A549 (cell line): ENCODE measurements at regions not wholly inside any gene's neighbourhood (a gene's known extent, or its start where the extent isn't known, plus 50 kb on each side); places are given as distances from the start of the nearest gene placed in this dataset.

Experiments
- ATAC-seq, 2 experiments: fragments of 200-7000 bp in 1 of 2; fragments of >200 bp in 1 of 2; cut with Nextera tagmentation in 1 of 2; cut with Tn5 transposase in 1 of 2; 3 replicates each; pipeline versions ENCODE4 v1.8.0 to v1.9.1; 2018 to 2020; ENCODE audit warnings: mild to moderate bottlenecking in 1 of 2, moderate library complexity in 1 of 2
- CTCF ChIA-PET: fragments of 300-600 bp; sonication (Branson Sonifier 250); formaldehyde crosslinking; extraction: SDS; loops from one replicate; lab custom pipeline; 2021; ENCODE audit warnings: antibody characterized with exemption, inconsistent platforms; lab: Yijun Ruan, JAX
- POLR2A ChIA-PET: fragments of 350-600 bp; formaldehyde crosslinking; extraction: SDS; loops from one replicate; lab custom pipeline; 2021; ENCODE audit warnings: antibody characterized with exemption, inconsistent platforms; lab: Yijun Ruan, JAX
- DNase-seq, 2 experiments: peaks; one replicate each; pipeline versions ENCODE4 v3.0.0 to v3.0.0-alpha.2; 2011 to 2016; ENCODE audit warnings: low read depth in 1 of 2, low spot score in 1 of 2
- FAIRE-seq: peaks from 2 replicates; lab custom pipeline; 2011; peaks lifted over from hg19 to GRCh38; lab: Jason Lieb, UNC
- H3K27ac ChIP-seq, 2 experiments: fragments of >200 bp; sonication (Bioruptor Twin); formaldehyde crosslinking; 3 replicates each; pipeline ENCODE4 v1.5.1; 2016 to 2017
- H3K4me1 ChIP-seq: fragments of >200 bp; sonication (Bioruptor Twin); formaldehyde crosslinking; 3 replicates; pipeline ENCODE4 v1.6.1; 2016
- H3K4me2 ChIP-seq: fragments of >200 bp; sonication (Bioruptor Twin); formaldehyde crosslinking; 3 replicates; pipeline ENCODE4 v1.6.1; 2016
- H3K4me3 ChIP-seq: fragments of >200 bp; sonication (Bioruptor Twin); formaldehyde crosslinking; 3 replicates; pipeline ENCODE4 v1.5.1; 2016
- H3K9me3 ChIP-seq: fragments of >200 bp; sonication (Bioruptor Twin); formaldehyde crosslinking; 3 replicates; pipeline ENCODE4 v1.6.1; 2016
- ATOH8 ChIP-seq: fragments of 250-450 bp; sonication (Bioruptor Pico); IDR thresholded peaks from 2 replicates; pipeline ENCODE4 v1.5.0; 2020; ENCODE audit warnings: low read depth, mild to moderate bottlenecking, moderate library complexity
- BCL3 ChIP-seq: fragments of >200 bp; sonication (Bioruptor Twin); formaldehyde crosslinking; IDR thresholded peaks from 3 replicates; pipeline ENCODE4 v1.6.1; 2016
- BHLHE40 ChIP-seq: IDR thresholded peaks from 2 replicates; pipeline ENCODE4 v1.6.1; 2012; ENCODE audit warnings: low read depth, low read length, inconsistent platforms
- CBX2 ChIP-seq: fragments of 200-600 bp; sonication (generic); IDR thresholded peaks from 2 replicates; pipeline ENCODE4 v1.6.1; 2016; ENCODE audit warnings: low read depth, mild to moderate bottlenecking, borderline replicate concordance
- CBX8 ChIP-seq: fragments of 200-600 bp; sonication (generic); IDR thresholded peaks from 2 replicates; pipeline ENCODE4 v1.6.1; 2016
- CEBPB ChIP-seq, 2 experiments: fragments of >200 bp in 1 of 2; sonication (Bioruptor Twin) in 1 of 2; formaldehyde crosslinking in 1 of 2; IDR thresholded peaks; 2 replicates each; pipeline ENCODE4 v1.6.1; 2012 to 2016
- CTCF ChIP-seq: fragments of >200 bp; sonication (Bioruptor Twin); formaldehyde crosslinking; IDR thresholded peaks from 3 replicates; pipeline ENCODE4 v1.5.1; 2016
- EHF ChIP-seq: fragments of 250-450 bp; sonication (Bioruptor Pico); IDR thresholded peaks from 2 replicates; pipeline ENCODE4 v1.5.0; 2020; ENCODE audit warnings: mild to moderate bottlenecking
- ELK1 ChIP-seq: fragments of 150-350 bp; IDR thresholded peaks from 2 replicates; pipeline ENCODE4 v1.6.1; 2014; ENCODE audit warnings: low read depth, mild to moderate bottlenecking, low read length
- EP300 ChIP-seq, 2 experiments: fragments of >200 bp; sonication (Bioruptor Twin); formaldehyde crosslinking; IDR thresholded peaks; 2 replicates in 1 of 2; 3 replicates in 1 of 2; pipeline ENCODE4 v1.6.1; 2016 to 2017
- FOXS1 ChIP-seq: fragments of 250-450 bp; sonication (Bioruptor Pico); IDR thresholded peaks from 2 replicates; pipeline ENCODE4 v1.5.0; 2020; ENCODE audit warnings: mild to moderate bottlenecking, moderate library complexity
- GATA3 ChIP-seq: IDR thresholded peaks from 2 replicates; pipeline ENCODE4 v1.6.1; 2012; ENCODE audit warnings: borderline replicate concordance
- HMGXB4 ChIP-seq: fragments of 250-450 bp; sonication (Bioruptor Pico); IDR thresholded peaks from 2 replicates; pipeline ENCODE4 v1.5.0; 2021; ENCODE audit warnings: mild to moderate bottlenecking, moderate library complexity, borderline replicate concordance
- HOXA7 ChIP-seq: fragments of 250-450 bp; sonication (Bioruptor Pico); IDR thresholded peaks from 2 replicates; pipeline ENCODE4 v1.5.0; 2020; ENCODE audit warnings: mild to moderate bottlenecking, moderate library complexity
- JUN ChIP-seq, 2 experiments: fragments of >200 bp; sonication (Bioruptor Twin); formaldehyde crosslinking; IDR thresholded peaks; 2 replicates in 1 of 2; 3 replicates in 1 of 2; pipeline ENCODE4 v1.6.1; 2016 to 2017
- KDM1A ChIP-seq: fragments of 200-600 bp; sonication (generic); IDR thresholded peaks from 2 replicates; pipeline ENCODE4 v1.6.1; 2016; ENCODE audit warnings: low read depth, mild to moderate bottlenecking
- MAFK ChIP-seq: fragments of 450-650 bp; IDR thresholded peaks from 2 replicates; pipeline ENCODE4 v1.6.1; 2014; ENCODE audit not compliant: partially characterized antibody
- MYC ChIP-seq: IDR thresholded peaks from 2 replicates; pipeline ENCODE4 v1.6.1; 2012; ENCODE audit warnings: mild to moderate bottlenecking, inconsistent platforms, low read length, improper control_type of control experiment, borderline replicate concordance
- RCOR1 ChIP-seq: fragments of 150-350 bp; IDR thresholded peaks from 2 replicates; pipeline ENCODE4 v1.6.1; 2014; ENCODE audit warnings: antibody characterized with exemption, low read length, low read depth
- REST ChIP-seq: fragments of 200-600 bp; sonication (generic); IDR thresholded peaks from 2 replicates; pipeline ENCODE4 v1.6.1; 2016; ENCODE audit warnings: antibody characterized with exemption, mild to moderate bottlenecking, moderate library complexity
- RFX5 ChIP-seq: fragments of 450-650 bp; IDR thresholded peaks from 2 replicates; pipeline ENCODE4 v1.7.1; 2014; ENCODE audit warnings: antibody characterized with exemption, mild to moderate bottlenecking, moderate library complexity
- TFCP2L1 ChIP-seq: fragments of 250-450 bp; sonication (Bioruptor Pico); IDR thresholded peaks from 2 replicates; pipeline ENCODE4 v1.5.0; 2021; ENCODE audit warnings: mild to moderate bottlenecking
- ZC3H11A ChIP-seq: fragments of 450-650 bp; IDR thresholded peaks from 2 replicates; pipeline ENCODE4 v1.6.1; 2014; ENCODE audit warnings: antibody characterized with exemption, mild to moderate bottlenecking
- WGBS: methylation state at CpG from one replicate; pipeline ENCODE4 v1.1.6; 2017; ENCODE audit errors: missing lambda C conversion rate; 5-methylcytosine and 5-hydroxymethylcytosine counted together

GRCh38 chr18:14959550-14959949 is 211.6 kb downstream of the ANKRD30B start:
- no peak for TF ChIP-seq CBX8
- no peak for TF ChIP-seq ZC3H11A
- TF ChIP-seq TFCP2L1 (CRISPR knock-in tag): no peak
- TF ChIP-seq HOXA7 (CRISPR knock-in tag): no peak
- no peak for TF ChIP-seq MAFK
- no peak for TF ChIP-seq RFX5
- Histone ChIP-seq H3K27ac (no peak overlapping the region), H3K4me2 (no peak overlapping the region), H3K4me1 (no peaks in the 10 kb centered on the region), H3K4me3 (no peak overlapping the region), H3K9me3 (no peaks in the 10 kb centered on the region)
- POLR2A ChIA-PET: no interaction called here
- CTCF ChIA-PET: no interaction called here
- FAIRE-seq: no peak
- ATAC-seq: no peak
- no peak for DNase-seq
- WGBS: 0% methylated on average over 4 of the region's 10 CpGs

GRCh38 chr18:14961991-14962390 is 214.0 kb downstream of the ANKRD30B start:
- TF ChIP-seq CEBPB (IDR thresholded peaks at IDR 0.05) (no peak), RFX5 (no peak), MYC (no peak), HMGXB4 (CRISPR knock-in tag) (no peak), ELK1 (no peak), BHLHE40 (no peak), RCOR1 (no peak), GATA3 (no peak), EP300 (IDR thresholded peaks at IDR 0.05) (no peak), ZC3H11A (no peak), CBX8 (no peak), BCL3 (no peak), CTCF (no peak), FOXS1 (CRISPR knock-in tag) (no peak), CBX2 (no peak), KDM1A (no peak), REST (no peak), JUN (IDR thresholded peaks at IDR 0.05) (no peak), EHF (CRISPR knock-in tag) (no peak), ATOH8 (no peak)
- Histone ChIP-seq H3K4me2 (no peak overlapping the region), H3K4me1 (no peaks in the 10 kb centered on the region), H3K4me3 (no peak overlapping the region), H3K27ac (no peak overlapping the region), H3K9me3 (no peaks in the 10 kb centered on the region)
- no peak for FAIRE-seq
- ChIA-PET POLR2A (no interaction called here), CTCF (no interaction called here)
- 48% methylated on average over 5 of the region's 5 CpGs for WGBS
- no peak for DNase-seq
- ATAC-seq: no peak
